Stomach (tissue), 8 donors: ENCODE measurements at regions not wholly inside any gene's neighbourhood (a gene's known extent, or its start where the extent isn't known, plus 50 kb on each side); places are given as distances from the start of the nearest gene placed in this dataset.

Experiments used
- DNase-seq, 2 donors: peaks; one replicate each; pipeline versions ENCODE4 v3.0.0 to v3.0.0-alpha.2; 2013 to 2019
- H3K27ac ChIP-seq, 5 donors: fragments of 200-600 bp in 4 of 5; sonication (generic) in 4 of 5; one replicate each; pipeline ENCODE4 v1.5.1; 2013 to 2019; ENCODE audit warnings: mild to moderate bottlenecking in 1 of 5, moderate library complexity in 1 of 5
- H3K27me3 ChIP-seq, 3 donors: fragments of 200-600 bp; sonication (generic); one replicate each; pipeline ENCODE4 v1.5.1; 2017 to 2019; ENCODE audit warnings: mixed run types in 1 of 3
- H3K36me3 ChIP-seq, 4 donors: fragments of 200-600 bp; sonication (generic); 1 replicate in 3 of 4; 2 replicates in 1 of 4; pipeline ENCODE4 v1.5.1; 2016 to 2019
- H3K4me1 ChIP-seq, 4 donors: fragments of 200-600 bp; sonication (generic); one replicate each; pipeline ENCODE4 v1.5.1; 2016 to 2019
- H3K4me3 ChIP-seq, 4 donors: fragments of 200-600 bp; sonication (generic) in 3 of 4; one replicate each; pipeline ENCODE4 v1.5.1; 2016 to 2019; ENCODE audit warnings: mild to moderate bottlenecking in 1 of 4
- H3K9me3 ChIP-seq, 4 donors: fragments of 200-600 bp; sonication (generic); one replicate each; pipeline ENCODE4 v1.5.1; 2016 to 2019
- EP300 ChIP-seq: sonication (generic); formaldehyde crosslinking; IDR thresholded peaks from one replicate; pipeline ENCODE4 v1.6.1; 2017; ENCODE audit warnings: antibody characterized with exemption
- POLR2A ChIP-seq, 4 donors: fragments of 450-650 bp; IDR thresholded peaks; one replicate each; pipeline ENCODE4 v1.6.1; 2016; ENCODE audit warnings: antibody characterized with exemption in 4 of 4, control low read depth in 2 of 4, mild to moderate bottlenecking in 1 of 4, moderate library complexity in 1 of 4
- POLR2AphosphoS5 ChIP-seq, 3 donors: sonication (generic); formaldehyde crosslinking; IDR thresholded peaks; one replicate each; pipeline ENCODE4 v1.6.1; 2016; ENCODE audit warnings: antibody characterized with exemption in 3 of 3
- WGBS, 5 donors: extraction: QIAGEN DNeasy Blood & Tissue Kit in 3 of 5; methylation state at CpG; one replicate each; pipeline versions ENCODE4 v1.1.5 to v1.1.7; 2013 to 2018; 5-methylcytosine and 5-hydroxymethylcytosine counted together
- intact Hi-C: fragments of 100-400 bp; cut with DNase I; formaldehyde crosslinking; loops from one replicate; pipeline ENCODE4 v1.15.1; 2023; ENCODE audit warnings: low total_unique reads
- TF ChIP-seq, protein P1 (sequence below), 7 experiments: fragments of 450-650 bp in 4 of 7; fragments of 200-600 bp in 3 of 7; sonication (generic) in 3 of 7; IDR thresholded peaks; one replicate each; pipeline ENCODE4 v1.5.1; 2016 to 2019; ENCODE audit warnings: antibody characterized with exemption in 7 of 7, control low read depth in 2 of 7, mild to moderate bottlenecking in 1 of 7
- donor health status: healthy with polysubstance abuse.
- donor health status: Bipolar disorder and iron deficiency.
- donor health status: healthy.

DNA sequence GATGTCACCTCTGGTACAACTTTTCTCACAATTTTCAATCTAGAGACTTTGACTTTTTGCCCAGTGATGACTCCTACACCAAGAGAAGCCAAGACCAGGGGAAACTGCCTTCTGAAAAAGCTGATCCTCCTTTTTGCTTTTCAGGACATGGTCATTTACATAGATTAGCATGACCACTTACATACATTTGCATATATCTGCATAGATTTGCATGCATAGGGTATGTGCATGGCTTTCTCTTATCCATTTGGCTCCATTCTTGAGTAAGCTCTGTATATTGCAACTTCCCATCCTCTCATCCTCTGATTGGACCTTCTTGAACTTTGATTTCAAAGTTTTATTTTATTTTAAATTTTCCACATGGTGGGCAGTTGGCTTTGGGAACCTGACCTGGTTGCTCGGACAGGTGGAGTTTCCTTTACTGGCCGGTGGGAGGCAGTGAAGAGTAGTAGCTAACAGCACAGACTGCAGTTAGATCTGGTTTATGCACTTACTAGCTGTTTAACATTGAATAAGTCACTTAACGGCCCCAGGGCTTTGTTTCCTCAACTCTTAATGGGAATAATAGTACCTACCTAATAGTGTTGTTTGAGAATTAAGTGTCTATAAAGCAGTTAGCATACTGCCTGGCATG, 92.9 kb downstream of the GPR139 start:
- DNase-seq: no peak
- no peaks in the 10 kb centered on the region for H3K36me3 ChIP-seq
- no peaks in the 10 kb centered on the region for H3K9me3 ChIP-seq
- no peak overlapping the region for H3K4me3 ChIP-seq
- no peaks in the 10 kb centered on the region for H3K4me1 ChIP-seq
- no peaks in the 10 kb centered on the region for H3K27me3 ChIP-seq
- intact Hi-C loops: no loop called here
- TF ChIP-seq EP300 (no peak), POLR2AphosphoS5 (IDR thresholded peaks at IDR 0.05) (no peak)
- TF ChIP-seq, protein P1, sequence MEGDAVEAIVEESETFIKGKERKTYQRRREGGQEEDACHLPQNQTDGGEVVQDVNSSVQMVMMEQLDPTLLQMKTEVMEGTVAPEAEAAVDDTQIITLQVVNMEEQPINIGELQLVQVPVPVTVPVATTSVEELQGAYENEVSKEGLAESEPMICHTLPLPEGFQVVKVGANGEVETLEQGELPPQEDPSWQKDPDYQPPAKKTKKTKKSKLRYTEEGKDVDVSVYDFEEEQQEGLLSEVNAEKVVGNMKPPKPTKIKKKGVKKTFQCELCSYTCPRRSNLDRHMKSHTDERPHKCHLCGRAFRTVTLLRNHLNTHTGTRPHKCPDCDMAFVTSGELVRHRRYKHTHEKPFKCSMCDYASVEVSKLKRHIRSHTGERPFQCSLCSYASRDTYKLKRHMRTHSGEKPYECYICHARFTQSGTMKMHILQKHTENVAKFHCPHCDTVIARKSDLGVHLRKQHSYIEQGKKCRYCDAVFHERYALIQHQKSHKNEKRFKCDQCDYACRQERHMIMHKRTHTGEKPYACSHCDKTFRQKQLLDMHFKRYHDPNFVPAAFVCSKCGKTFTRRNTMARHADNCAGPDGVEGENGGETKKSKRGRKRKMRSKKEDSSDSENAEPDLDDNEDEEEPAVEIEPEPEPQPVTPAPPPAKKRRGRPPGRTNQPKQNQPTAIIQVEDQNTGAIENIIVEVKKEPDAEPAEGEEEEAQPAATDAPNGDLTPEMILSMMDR (IDR thresholded peaks at IDR 0.05): peak in 2 of 7 experiments; percentile 15 to 20
- WGBS, 5 donors: 6 to 12% (median 7%) methylated on average over 3 of the region's 3 CpGs
- no peak overlapping the region for H3K27ac ChIP-seq

- Histone ChIP-seq H3K27ac (no peak overlapping the region), H3K4me1 (no peaks in the 10 kb centered on the region), H3K4me3 (no peak overlapping the region), H3K9me3 (no peaks in the 10 kb centered on the region), H3K27me3 (no peaks in the 10 kb centered on the region), H3K36me3 (no peaks in the 10 kb centered on the region)
- 14 to 47% (median 19%) methylated on average over 4 of the region's 4 CpGs for WGBS, 5 donors
- DNase-seq: no peak
- TF ChIP-seq, protein P1 (IDR thresholded peaks at IDR 0.05): no peak
- TF ChIP-seq POLR2AphosphoS5 (IDR thresholded peaks at IDR 0.05) (no peak), EP300 (no peak), POLR2A (IDR thresholded peaks at IDR 0.05) (no peak)
- intact Hi-C loops: no loop called here
These were observed 94.1 kb downstream of the GPR139 start for GRCh38 chr16:19979638-19980037.

GRCh38 chr16:19974607-19975006, 90.0 kb upstream of the GPRC5B start:
- H3K27me3 ChIP-seq: no peaks in the 10 kb centered on the region
- intact Hi-C loops: no loop called here
- no peaks in the 10 kb centered on the region for H3K36me3 ChIP-seq
- no peak overlapping the region for H3K27ac ChIP-seq
- WGBS, 5 donors: 35 to 64% (median 57%) methylated on average over 3 to 4 of the region's 4 CpGs
- DNase-seq: no peak
- TF ChIP-seq POLR2A (IDR thresholded peaks at IDR 0.05) (no peak), POLR2AphosphoS5 (IDR thresholded peaks at IDR 0.05) (no peak), EP300 (no peak)
- TF ChIP-seq, protein P1 (IDR thresholded peaks at IDR 0.05): no peak
- no peaks in the 10 kb centered on the region for H3K4me1 ChIP-seq
- H3K4me3 ChIP-seq: no peak overlapping the region
- H3K9me3 ChIP-seq: no peaks in the 10 kb centered on the region

DNA sequence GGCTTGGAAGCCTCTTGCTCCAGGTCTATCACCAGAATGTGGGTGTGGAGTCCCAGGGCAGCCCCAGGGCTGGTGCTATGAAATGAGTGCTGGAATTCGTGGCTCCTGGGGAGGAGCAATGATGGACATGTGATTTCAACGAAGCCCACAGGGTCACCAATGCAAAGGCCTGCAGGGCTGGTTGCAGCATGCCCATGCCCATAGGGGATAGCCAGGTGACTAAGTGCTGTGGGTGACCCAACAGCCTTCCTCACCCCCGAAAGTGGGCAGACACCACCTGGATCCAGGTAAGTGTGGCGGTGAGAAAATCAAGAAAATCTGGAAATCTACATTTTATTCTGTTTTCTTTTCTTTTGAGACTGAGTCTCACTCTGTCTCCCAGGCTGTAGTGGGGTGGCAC, 87.5 kb upstream of the GPRC5B start:
- no peak overlapping the region for H3K4me3 ChIP-seq
- 67 to 80% (median 76%) methylated on average over 4 of the region's 4 CpGs for WGBS, 5 donors
- TF ChIP-seq EP300 (no peak), POLR2A (IDR thresholded peaks at IDR 0.05) (no peak), POLR2AphosphoS5 (IDR thresholded peaks at IDR 0.05) (no peak)
- TF ChIP-seq, protein P1 (IDR thresholded peaks at IDR 0.05): no peak
- no peak overlapping the region for H3K27ac ChIP-seq
- H3K27me3 ChIP-seq: no peaks in the 10 kb centered on the region
- no peaks in the 10 kb centered on the region for H3K4me1 ChIP-seq
- no peak for DNase-seq
- intact Hi-C loops: no loop called here
- H3K9me3 ChIP-seq: peaks cover 0 to 6% (median 3%) of the 10 kb centered on the region in 4 donors
- no peaks in the 10 kb centered on the region for H3K36me3 ChIP-seq
